AG04450 (cell line): ENCODE measurements at regions not wholly inside any gene's neighbourhood (a gene's known extent, or its start where the extent isn't known, plus 50 kb on each side); places are given as distances from the start of the nearest gene placed in this dataset.

Source experiments
- CTCF ChIA-PET: fragments of 300-600, 350-600 bp; formaldehyde crosslinking; extraction: SDS; loops from one replicate; lab custom pipeline; 2022; ENCODE audit warnings: antibody characterized with exemption, inconsistent platforms; lab: Charles Lee
- POLR2A ChIA-PET: fragments of 350-600 bp; formaldehyde crosslinking; extraction: SDS; loops from one replicate; lab custom pipeline; 2021; ENCODE audit warnings: antibody characterized with exemption, inconsistent platforms; lab: Yijun Ruan, JAX
- DNase-seq: peaks from one replicate; pipeline ENCODE4 v3.0.0-alpha.2; 2011; ENCODE audit warnings: low read depth, low spot score
- H3K27ac ChIP-seq: one replicate; pipeline ENCODE4 v1.5.1; 2012; ENCODE audit warnings: low read depth, low read length, control low read depth
- H3K27me3 ChIP-seq: one replicate; pipeline ENCODE4 v1.6.0; 2012; ENCODE audit warnings: low read length; ENCODE audit not compliant: control insufficient read depth, insufficient read depth
- H3K4me3 ChIP-seq: 2 replicates; pipeline ENCODE4 v1.5.1; 2011; ENCODE audit warnings: mild to moderate bottlenecking, low read depth, low read length, control low read depth
- H3K9me3 ChIP-seq: 2 replicates; pipeline ENCODE4 v1.5.1; 2012; ENCODE audit warnings: low read length; ENCODE audit not compliant: control insufficient read depth, insufficient read depth
- CTCF ChIP-seq: IDR thresholded peaks from 2 replicates; pipeline ENCODE4 v1.5.1; 2011; ENCODE audit warnings: low read depth, low read length, control low read depth, inconsistent platforms

- no peak overlapping the region for H3K4me3 ChIP-seq
- no peak for DNase-seq
- no peaks in the 10 kb centered on the region for H3K27me3 ChIP-seq
- no peak for TF ChIP-seq CTCF
- POLR2A ChIA-PET = no interaction called here
- H3K27ac ChIP-seq = no peak overlapping the region
- H3K9me3 ChIP-seq = no peaks in the 10 kb centered on the region; the same call in 1 of the 2 replicates
- CTCF ChIA-PET = interaction anchor here (0.8 kb wide), 1 partner anchor 9 kb away, joined by 3 read pairs; no protein-coding TSS in a partner anchor
These were observed 142.9 kb upstream of the ALCAM start for GRCh38 chr3:105223815-105224214.

- Histone ChIP-seq H3K27me3 (no peaks in the 10 kb centered on the region), H3K27ac (no peak overlapping the region), H3K9me3 (no peaks in the 10 kb centered on the region), H3K4me3 (no peak overlapping the region)
- TF ChIP-seq CTCF = no peak
- POLR2A ChIA-PET = no interaction called here
- DNase-seq = no peak
- CTCF ChIA-PET = interaction anchor here (0.6 kb wide), 1 partner anchor 632 kb away, joined by 3 read pairs; no protein-coding TSS in a partner anchor
These were observed 138.0 kb upstream of the ALCAM start for GRCh38 chr3:105228696-105229095.

GRCh38 chr3:105232553-105232952 is 134.2 kb upstream of the ALCAM start:
- no peak for DNase-seq
- POLR2A ChIA-PET = no interaction called here
- no peak overlapping the region for H3K4me3 ChIP-seq

GRCh38 chr3:105233010-105233409 is 133.7 kb upstream of the ALCAM start:
- CTCF ChIA-PET = interaction anchor here (0.6 to 1.1 kb wide), 2 partner anchors 9 to 1185 kb away, joined by 3 to 4 read pairs; no protein-coding TSS in a partner anchor

More at GRCh38 chr3:105232553-105232952, 134.2 kb upstream of the ALCAM start:
- no peak for TF ChIP-seq CTCF
- Histone ChIP-seq H3K27ac (no peak overlapping the region), H3K9me3 (no peaks in the 10 kb centered on the region), H3K27me3 (no peaks in the 10 kb centered on the region)
- CTCF ChIA-PET = interaction anchor here (0.6 to 1.1 kb wide), 2 partner anchors 9 to 1185 kb away, joined by 3 to 4 read pairs; no protein-coding TSS in a partner anchor

GRCh38 chr3:105235221-105235620 is 131.5 kb upstream of the ALCAM start:
- Histone ChIP-seq H3K9me3 (no peaks in the 10 kb centered on the region), H3K27ac (no peak overlapping the region), H3K4me3 (no peak overlapping the region), H3K27me3 (no peaks in the 10 kb centered on the region)
- CTCF ChIA-PET = no interaction called here
- POLR2A ChIA-PET = no interaction called here
- DNase-seq = no peak
- no peak for TF ChIP-seq CTCF

More at GRCh38 chr3:105233010-105233409, 133.7 kb upstream of the ALCAM start:
- Histone ChIP-seq H3K27ac (no peak overlapping the region), H3K9me3 (no peaks in the 10 kb centered on the region), H3K4me3 (no peak overlapping the region), H3K27me3 (no peaks in the 10 kb centered on the region)
- TF ChIP-seq CTCF = no peak
- no peak for DNase-seq
- POLR2A ChIA-PET = no interaction called here
